ENCODE measurements at regions not wholly inside any gene's neighbourhood (a gene's known extent, or its start where the extent isn't known, plus 50 kb on each side); places are given as distances from the start of the nearest gene placed in this dataset.

GRCh38 chr15:46110755-46111154 is 475.9 kb downstream of the SQOR start:
- no peak for DNase-seq (ENCODE audit: low read depth)

- no peak for DNase-seq (ENCODE audit: low read depth)
Measured at GRCh38 chr15:46111730-46112129, 476.9 kb downstream of the SQOR start.

GRCh38 chr15:46117071-46117470 is 482.2 kb downstream of the SQOR start:
- no peak for DNase-seq (ENCODE audit: low read depth)

- DNase-seq (ENCODE audit: low read depth), result no peak
Measured at GRCh38 chr15:46120713-46121112, 485.9 kb downstream of the SQOR start.

- no peak for DNase-seq (ENCODE audit: low read depth)
Measured at GRCh38 chr15:46121441-46121840, 486.6 kb downstream of the SQOR start.

GRCh38 chr15:46126581-46126980 is 491.8 kb downstream of the SQOR start:
- DNase-seq (ENCODE audit: low read depth), result peak; percentile 15

- peak; percentile 73 for DNase-seq (ENCODE audit: low read depth)
Measured at GRCh38 chr15:46127361-46127874, 492.6 kb downstream of the SQOR start.

- no peak for DNase-seq (ENCODE audit: low read depth)
Measured at GRCh38 chr15:46129145-46129544, 494.3 kb downstream of the SQOR start.

GRCh38 chr15:46131876-46132275 is 497.0 kb downstream of the SQOR start:
- DNase-seq (ENCODE audit: low read depth), result no peak

GRCh38 chr15:46137443-46137842 is 502.6 kb downstream of the SQOR start:
- no peak for DNase-seq (ENCODE audit: low read depth)

- no peak for DNase-seq (ENCODE audit: low read depth)
Measured at GRCh38 chr15:46146002-46146401, 511.2 kb downstream of the SQOR start.

- no peak for DNase-seq (ENCODE audit: low read depth)
Measured at GRCh38 chr15:46146915-46147314, 512.1 kb downstream of the SQOR start.

GRCh38 chr15:46151786-46152185 is 517.0 kb downstream of the SQOR start:
- DNase-seq (ENCODE audit: low read depth), result no peak

- no peak for DNase-seq (ENCODE audit: low read depth)
Measured at GRCh38 chr15:46166750-46167149, 531.9 kb downstream of the SQOR start.

- no peak for DNase-seq (ENCODE audit: low read depth)
Measured at GRCh38 chr15:46170326-46170725, 535.5 kb downstream of the SQOR start.

- no peak for DNase-seq (ENCODE audit: low read depth)
Measured at GRCh38 chr15:46174122-46174521, 539.3 kb downstream of the SQOR start.

GRCh38 chr15:46177219-46177618 is 542.4 kb downstream of the SQOR start:
- DNase-seq (ENCODE audit: low read depth), result no peak

GRCh38 chr15:46178138-46178537 is 543.3 kb downstream of the SQOR start:
- DNase-seq (ENCODE audit: low read depth), result no peak

GRCh38 chr15:46207341-46207740 is 572.5 kb downstream of the SQOR start:
- DNase-seq (ENCODE audit: low read depth), result no peak

GRCh38 chr15:46213551-46213950 is 578.7 kb downstream of the SQOR start:
- DNase-seq (ENCODE audit: low read depth), result no peak

GRCh38 chr15:46222826-46223225 is 588.0 kb downstream of the SQOR start:
- no peak for DNase-seq (ENCODE audit: low read depth)

GRCh38 chr15:46229263-46229662 is 594.4 kb downstream of the SQOR start:
- no peak for DNase-seq (ENCODE audit: low read depth)

GRCh38 chr15:46231786-46232185 is 597.0 kb downstream of the SQOR start:
- DNase-seq (ENCODE audit: low read depth), result no peak

GRCh38 chr15:46232471-46232870 is 597.6 kb downstream of the SQOR start:
- no peak for DNase-seq (ENCODE audit: low read depth)

GRCh38 chr15:46242935-46243334 is 608.1 kb downstream of the SQOR start:
- DNase-seq (ENCODE audit: low read depth), result no peak

Measured in amniotic epithelial cell (primary cell).